Neural cell (in vitro differentiated cells): ENCODE measurements at regions not wholly inside any gene's neighbourhood (a gene's known extent, or its start where the extent isn't known, plus 50 kb on each side); places are given as distances from the start of the nearest gene placed in this dataset.

Experiments used
- H2AFZ ChIP-seq: fragments of 200-600, 300-800 bp; sonication (generic), shearing (Covaris generic); 2 replicates; pipeline ENCODE4 v1.6.0; 2014; ENCODE audit warnings: low read depth, mild to moderate bottlenecking, antibody characterized with exemption, low read length, moderate library complexity
- H3F3A ChIP-seq: fragments of 200-600 bp; shearing (Covaris generic); 2 replicates; pipeline ENCODE4 v1.6.1; 2016; ENCODE audit warnings: mild to moderate bottlenecking, moderate library complexity, mixed read lengths, antibody characterized with exemption, low read length; ENCODE audit not compliant: insufficient read depth, poor library complexity, severe bottlenecking
- H3K27ac ChIP-seq: fragments of 200-600, 300-800 bp; sonication (generic), shearing (Covaris generic); 2 replicates; pipeline ENCODE4 v1.5.1; 2014; ENCODE audit warnings: mild to moderate bottlenecking, low read length, moderate library complexity
- H3K27me3 ChIP-seq: fragments of 300-800, 200-600 bp; sonication (generic), shearing (Covaris generic); 2 replicates; pipeline ENCODE4 v1.6.0; 2014; ENCODE audit warnings: mild to moderate bottlenecking, low read depth, low read length, moderate library complexity; ENCODE audit not compliant: insufficient read depth
- H3K36me3 ChIP-seq: fragments of 300-800, 200-600 bp; sonication (generic), shearing (Covaris generic); 2 replicates; pipeline ENCODE4 v1.5.1; 2014; ENCODE audit warnings: mild to moderate bottlenecking, antibody characterized with exemption, low read length, moderate library complexity; ENCODE audit not compliant: insufficient read depth
- H3K4me2 ChIP-seq: fragments of 300-800, 200-600 bp; sonication (generic), shearing (Covaris generic); 2 replicates; pipeline ENCODE4 v1.6.0; 2014; ENCODE audit warnings: mild to moderate bottlenecking, low read length
- H3K4me3 ChIP-seq: fragments of 300-800, 200-600 bp; sonication (generic), shearing (Covaris generic); 2 replicates; pipeline ENCODE4 v1.5.1; 2014; ENCODE audit warnings: mild to moderate bottlenecking, low read length, moderate library complexity
- H3K79me2 ChIP-seq: fragments of 200-600 bp; shearing (Covaris generic); replicated peaks from 2 replicates; pipeline ENCODE4 v1.6.0; 2014; ENCODE audit warnings: mild to moderate bottlenecking, low read length, moderate library complexity; ENCODE audit not compliant: insufficient read depth
- H3K9ac ChIP-seq: fragments of 300-800, 200-600 bp; sonication (generic), shearing (Covaris generic); 2 replicates; pipeline ENCODE4 v1.6.1; 2016; ENCODE audit warnings: mild to moderate bottlenecking, low read length, mixed read lengths
- H3K9me2 ChIP-seq: fragments of 200-600 bp; shearing (Covaris generic); 2 replicates; pipeline ENCODE4 v1.6.1; 2016; ENCODE audit warnings: mild to moderate bottlenecking, low read length, mixed read lengths; ENCODE audit not compliant: insufficient read depth
- H3K9me3 ChIP-seq: fragments of 200-600, 300-800 bp; sonication (generic), shearing (Covaris generic); 2 replicates; pipeline ENCODE4 v1.6.1; 2016; ENCODE audit warnings: mild to moderate bottlenecking, mixed run types, low read length, moderate library complexity, mixed read lengths
- H4K20me1 ChIP-seq: fragments of 200-600 bp; shearing (Covaris generic); 2 replicates; pipeline ENCODE4 v1.6.1; 2016; ENCODE audit warnings: mild to moderate bottlenecking, mixed run types; ENCODE audit not compliant: insufficient read depth
- CTCF ChIP-seq: fragments of 450-650 bp; IDR thresholded peaks from 2 replicates; pipeline ENCODE4 v1.5.1; 2014; ENCODE audit warnings: antibody characterized with exemption, mild to moderate bottlenecking, moderate library complexity; ENCODE audit not compliant: poor library complexity, severe bottlenecking
- EP300 ChIP-seq: fragments of 450-650 bp; conservative IDR thresholded peaks from 2 replicates; pipeline ENCODE4 v1.6.1; 2014; ENCODE audit warnings: antibody characterized with exemption, mild to moderate bottlenecking, moderate library complexity; ENCODE audit not compliant: poor library complexity, severe bottlenecking
- EZH2 ChIP-seq: fragments of 200-600, 300-800 bp; shearing (Covaris generic), sonication (generic); IDR thresholded peaks from 2 replicates; pipeline ENCODE4 v1.6.1; 2014; ENCODE audit warnings: antibody characterized with exemption, low read length, borderline replicate concordance, mild to moderate bottlenecking; ENCODE audit not compliant: insufficient read depth, poor library complexity, severe bottlenecking
- MXI1 ChIP-seq: fragments of 450-650 bp; conservative IDR thresholded peaks from 2 replicates; pipeline ENCODE4 v1.6.1; 2014; ENCODE audit warnings: antibody characterized with exemption, mild to moderate bottlenecking; ENCODE audit not compliant: poor library complexity, severe bottlenecking
- POLR2AphosphoS5 ChIP-seq: IDR thresholded peaks from 2 replicates; pipeline ENCODE4 v1.6.1; 2012
- RAD21 ChIP-seq: fragments of 450-650 bp; conservative IDR thresholded peaks from 2 replicates; pipeline ENCODE4 v1.6.1; 2014; ENCODE audit warnings: antibody characterized with exemption, mild to moderate bottlenecking, moderate library complexity
- REST ChIP-seq: IDR thresholded peaks from 2 replicates; pipeline ENCODE4 v1.6.1; 2012; ENCODE audit warnings: borderline replicate concordance
- SMC3 ChIP-seq: fragments of 450-650 bp; conservative IDR thresholded peaks from 2 replicates; pipeline ENCODE4 v1.6.1; 2014; ENCODE audit warnings: antibody characterized with exemption, mild to moderate bottlenecking, moderate library complexity; ENCODE audit not compliant: poor library complexity
- TAF1 ChIP-seq: IDR thresholded peaks from 2 replicates; pipeline ENCODE4 v1.6.1; 2012; ENCODE audit warnings: low read depth

- Histone ChIP-seq H3K27me3 (no peaks in the 10 kb centered on the region), H3K4me2 (no peak overlapping the region), H2AFZ (no peak overlapping the region), H3K9ac (no peak overlapping the region), H3K79me2 (no peaks in the 10 kb centered on the region), H3K4me3 (no peak overlapping the region), H3K9me2 (no peaks in the 10 kb centered on the region), H4K20me1 (no peaks in the 10 kb centered on the region), H3K9me3 (no peaks in the 10 kb centered on the region), H3K36me3 (no peaks in the 10 kb centered on the region), H3F3A (no peaks in the 10 kb centered on the region), H3K27ac (no peak overlapping the region)
- no peak for TF ChIP-seq SMC3
- no peak for TF ChIP-seq RAD21
- TF ChIP-seq REST, result no peak
- TF ChIP-seq TAF1, result no peak
- no peak for TF ChIP-seq EP300
- TF ChIP-seq POLR2AphosphoS5, result no peak
- no peak for TF ChIP-seq EZH2
- no peak for TF ChIP-seq CTCF
- no peak for TF ChIP-seq MXI1
These were observed 133.0 kb upstream of the HMCN1 start for GRCh38 chr1:185601189-185601588.

GRCh38 chr1:185600641-185601040, 133.6 kb upstream of the HMCN1 start:
- no peak overlapping the region for H3K9ac ChIP-seq
- TF ChIP-seq CTCF (no peak), REST (no peak), POLR2AphosphoS5 (no peak), SMC3 (no peak), TAF1 (no peak), RAD21 (no peak), EZH2 (no peak), MXI1 (no peak), EP300 (no peak)
- H3K9me2 ChIP-seq, result no peaks in the 10 kb centered on the region
- H3K79me2 ChIP-seq, result no peaks in the 10 kb centered on the region
- no peaks in the 10 kb centered on the region for H3K27me3 ChIP-seq
- H3K4me2 ChIP-seq, result no peak overlapping the region
- H3K27ac ChIP-seq, result no peak overlapping the region
- H4K20me1 ChIP-seq, result no peaks in the 10 kb centered on the region
- H3K36me3 ChIP-seq, result no peaks in the 10 kb centered on the region
- H3F3A ChIP-seq, result no peaks in the 10 kb centered on the region
- H2AFZ ChIP-seq, result no peak overlapping the region
- H3K9me3 ChIP-seq, result no peaks in the 10 kb centered on the region
- no peak overlapping the region for H3K4me3 ChIP-seq
